HCT116 (cell line): ENCODE measurements at regions not wholly inside any gene's neighbourhood (a gene's known extent, or its start where the extent isn't known, plus 50 kb on each side); places are given as distances from the start of the nearest gene placed in this dataset.

Experiments used
- ATAC-seq: fragments of 200-7000 bp; cut with Tn5 transposase; 2 replicates; pipeline ENCODE4 v1.9.1; 2020; ENCODE audit warnings: mild to moderate bottlenecking, moderate library complexity
- BruUV-seq: library from RNA; stranded (reverse); fragments of 400-500 nt; replicated peaks from 2 replicates; lab custom pipeline; 2021; lab: Mats Ljungman, UMichigan
- CTCF ChIA-PET: fragments of 300-600 bp; sonication (Branson Sonifier 250); formaldehyde crosslinking; loops from one replicate; lab custom pipeline; 2021; ENCODE audit warnings: antibody characterized with exemption; lab: Charles Lee
- POLR2A ChIA-PET: fragments of 300-600, 350-600 bp; sonication (Branson Sonifier 250); formaldehyde crosslinking; loops from one replicate; lab custom pipeline; 2021; ENCODE audit warnings: antibody characterized with exemption; lab: Charles Lee
- RAD21 ChIA-PET, 2 experiments: fragments of 300-600 bp; sonication (Branson Sonifier 250); formaldehyde crosslinking; loops; one replicate each; lab custom pipeline; 2023; ENCODE audit warnings: low total read pairs in 2 of 2; ENCODE audit not compliant: uncharacterized antibody in 2 of 2, unreplicated experiment in 2 of 2, low non-redundant PET in 1 of 2; lab: Charles Lee
- DNase-seq: peaks from one replicate; pipeline ENCODE4 v3.0.0-alpha.2; 2010; ENCODE audit warnings: low read depth, low spot score
- H2AFZ ChIP-seq: fragments of 200-600 bp; shearing (Covaris generic), sonication (generic); 2 replicates; pipeline ENCODE4 v1.6.1; 2017; ENCODE audit warnings: low read depth, mixed run types, mixed read lengths, antibody characterized with exemption, low read length; ENCODE audit not compliant: poor library complexity, severe bottlenecking
- H3K27ac ChIP-seq: 2 replicates; pipeline ENCODE4 v1.5.1; 2012; ENCODE audit warnings: low read depth, low read length
- H3K27me3 ChIP-seq: fragments of 200-600 bp; sonication (generic); 2 replicates; pipeline ENCODE4 v1.6.1; 2016; ENCODE audit warnings: mixed run types, low read length, mixed read lengths; ENCODE audit not compliant: insufficient read depth
- H3K36me3 ChIP-seq, 2 experiments: fragments of 200-500 bp in 1 of 2; fragments of 200-600 bp in 1 of 2; sonication (Bioruptor generic) in 1 of 2; sonication (generic) in 1 of 2; 2 replicates each; pipeline versions ENCODE4 v1.5.1 to v1.6.1; 2014 to 2016; ENCODE audit warnings: low read length in 2 of 2, inconsistent platforms in 1 of 2, mixed read lengths in 1 of 2, mixed run types in 1 of 2; ENCODE audit not compliant: insufficient read depth in 2 of 2, control insufficient read depth in 1 of 2
- H3K4me1 ChIP-seq, 2 experiments: fragments of 200-600 bp in 1 of 2; sonication (generic) in 1 of 2; 2 replicates each; pipeline versions ENCODE4 v1.5.1 to v1.6.1; 2012 to 2017; ENCODE audit warnings: low read length in 2 of 2, inconsistent platforms in 1 of 2, mild to moderate bottlenecking in 1 of 2, mixed read lengths in 1 of 2, mixed run types in 1 of 2, moderate library complexity in 1 of 2; ENCODE audit not compliant: insufficient read depth in 2 of 2, control insufficient read depth in 1 of 2
- H3K4me2 ChIP-seq: fragments of 200-600 bp; sonication (generic); 2 replicates; pipeline ENCODE4 v1.6.1; 2017; ENCODE audit warnings: mixed run types, low read length, mixed read lengths
- H3K4me3 ChIP-seq, 2 experiments: fragments of 200-600 bp in 1 of 2; sonication (generic) in 1 of 2; replicated peaks in 1 of 2; 2 replicates each; pipeline ENCODE4 v1.5.1; 2011 to 2016; ENCODE audit warnings: low read length in 2 of 2, control low read depth in 1 of 2, low read depth in 1 of 2, mild to moderate bottlenecking in 1 of 2, mixed read lengths in 1 of 2, mixed run types in 1 of 2
- H3K79me2 ChIP-seq: fragments of 200-600 bp; sonication (generic); 2 replicates; pipeline ENCODE4 v1.6.1; 2017; ENCODE audit warnings: mild to moderate bottlenecking, mixed run types, low read length, moderate library complexity, mixed read lengths; ENCODE audit not compliant: insufficient read depth
- H3K9ac ChIP-seq: fragments of 200-600 bp; sonication (generic); 2 replicates; pipeline ENCODE4 v1.6.1; 2016; ENCODE audit warnings: low read length, mixed read lengths
- H3K9me2 ChIP-seq: fragments of 200-600 bp; sonication (generic), shearing (Covaris generic); 2 replicates; pipeline ENCODE4 v1.6.1; 2017; ENCODE audit warnings: mixed run types, mild to moderate bottlenecking, moderate library complexity; ENCODE audit not compliant: insufficient read depth
- H3K9me3 ChIP-seq, 2 experiments: fragments of 200-500 bp in 1 of 2; fragments of 200-600 bp in 1 of 2; sonication (Bioruptor generic) in 1 of 2; sonication (generic) in 1 of 2; 2 replicates each; pipeline ENCODE4 v1.6.1; 2014 to 2017; ENCODE audit warnings: low read length in 2 of 2, mixed read lengths in 2 of 2, inconsistent platforms in 1 of 2, low read depth in 1 of 2, mild to moderate bottlenecking in 1 of 2, mixed run types in 1 of 2, moderate library complexity in 1 of 2; ENCODE audit not compliant: control insufficient read depth in 1 of 2, insufficient read depth in 1 of 2
- H4K20me1 ChIP-seq: fragments of 200-600 bp; sonication (generic), shearing (Covaris generic); 2 replicates; pipeline ENCODE4 v1.6.1; 2017; ENCODE audit warnings: mixed run types, mild to moderate bottlenecking, moderate library complexity; ENCODE audit not compliant: insufficient read depth
- TCF7L2 ChIP-seq: IDR thresholded peaks from 2 replicates; pipeline ENCODE4 v1.7.0; 2011; ENCODE audit warnings: borderline replicate concordance, inconsistent platforms; ENCODE audit not compliant: insufficient read depth, insufficient read length; ENCODE audit errors: extremely low read depth
- intact Hi-C: fragments of 100-400 bp; cut with micrococcal nuclease; formaldehyde crosslinking; loops from 2 replicates; pipeline ENCODE4 v1.10.0; 2022
- TF ChIP-seq, protein P1 (sequence below): IDR thresholded peaks from 2 replicates; pipeline ENCODE4 v1.6.1; 2012
- TF ChIP-seq, protein P2 (sequence below): IDR thresholded peaks from 2 replicates; pipeline ENCODE4 v1.6.1; 2011; ENCODE audit warnings: mild to moderate bottlenecking, low read length, moderate library complexity; ENCODE audit not compliant: insufficient replicate concordance; ENCODE audit errors: extremely low read depth

DNA sequence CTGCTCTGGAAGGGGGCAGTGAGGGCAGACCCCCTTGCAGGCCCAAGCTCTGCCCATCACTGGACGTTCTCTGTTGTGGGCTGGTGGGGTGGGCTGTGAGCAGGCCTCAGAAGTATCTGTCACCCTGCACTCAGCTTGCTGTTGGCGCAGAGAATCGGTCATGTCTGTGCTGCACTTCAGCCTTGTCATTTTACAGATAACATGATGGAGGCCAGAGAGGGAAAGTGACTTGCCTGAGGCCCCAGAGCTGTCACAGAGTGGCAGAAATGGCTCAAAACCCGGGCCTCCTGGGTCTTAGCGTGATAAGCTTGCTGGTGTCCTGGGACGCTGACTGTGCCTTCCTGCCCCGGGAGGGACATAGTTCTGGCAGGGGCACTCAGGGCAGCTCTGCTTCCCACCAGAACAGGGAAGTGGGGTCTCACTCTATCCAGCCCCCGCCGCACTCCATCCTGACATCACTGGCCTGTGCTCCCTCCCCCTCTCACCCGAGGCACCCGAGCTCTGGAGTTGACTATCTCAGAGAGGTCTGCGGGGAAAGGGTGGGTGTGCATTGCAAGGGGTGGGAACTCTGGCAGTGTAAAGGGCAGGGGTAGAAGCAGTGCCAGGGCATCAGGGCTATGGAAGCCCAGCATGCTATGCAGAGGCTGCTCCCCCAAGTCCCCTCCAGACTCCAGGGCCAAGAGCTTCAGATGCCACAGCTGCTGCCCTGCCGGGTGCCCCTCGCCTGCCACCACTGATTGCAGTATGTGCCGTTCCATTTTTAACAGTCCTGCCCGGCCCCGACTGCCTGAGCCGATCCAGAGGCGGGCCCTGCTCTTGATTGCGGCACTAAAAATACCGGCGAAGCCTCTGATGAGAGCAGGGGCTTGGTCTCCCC, 50.4 kb upstream of the NECTIN1 start:
- ChIA-PET CTCF (no interaction called here), RAD21 (no interaction called here), POLR2A (no interaction called here)
- TF ChIP-seq, protein P1, sequence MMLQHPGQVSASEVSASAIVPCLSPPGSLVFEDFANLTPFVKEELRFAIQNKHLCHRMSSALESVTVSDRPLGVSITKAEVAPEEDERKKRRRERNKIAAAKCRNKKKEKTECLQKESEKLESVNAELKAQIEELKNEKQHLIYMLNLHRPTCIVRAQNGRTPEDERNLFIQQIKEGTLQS = no peak
- TF ChIP-seq TCF7L2 = no peak
- TF ChIP-seq, protein P2, sequence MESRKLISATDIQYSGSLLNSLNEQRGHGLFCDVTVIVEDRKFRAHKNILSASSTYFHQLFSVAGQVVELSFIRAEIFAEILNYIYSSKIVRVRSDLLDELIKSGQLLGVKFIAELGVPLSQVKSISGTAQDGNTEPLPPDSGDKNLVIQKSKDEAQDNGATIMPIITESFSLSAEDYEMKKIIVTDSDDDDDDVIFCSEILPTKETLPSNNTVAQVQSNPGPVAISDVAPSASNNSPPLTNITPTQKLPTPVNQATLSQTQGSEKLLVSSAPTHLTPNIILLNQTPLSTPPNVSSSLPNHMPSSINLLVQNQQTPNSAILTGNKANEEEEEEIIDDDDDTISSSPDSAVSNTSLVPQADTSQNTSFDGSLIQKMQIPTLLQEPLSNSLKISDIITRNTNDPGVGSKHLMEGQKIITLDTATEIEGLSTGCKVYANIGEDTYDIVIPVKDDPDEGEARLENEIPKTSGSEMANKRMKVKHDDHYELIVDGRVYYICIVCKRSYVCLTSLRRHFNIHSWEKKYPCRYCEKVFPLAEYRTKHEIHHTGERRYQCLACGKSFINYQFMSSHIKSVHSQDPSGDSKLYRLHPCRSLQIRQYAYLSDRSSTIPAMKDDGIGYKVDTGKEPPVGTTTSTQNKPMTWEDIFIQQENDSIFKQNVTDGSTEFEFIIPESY = no peak
- no peak for DNase-seq
- H3K27ac ChIP-seq = no peak overlapping the region
- H3K4me1 ChIP-seq = peaks cover 0 to 7% of the 10 kb centered on the region in 2 experiments; a peak in 2 of 4 replicates
- no peak overlapping the region for H3K4me2 ChIP-seq
- H3K4me3 ChIP-seq = no peak overlapping the region
- BruUV-seq = no TSS peak
- peaks cover 35% of the 10 kb centered on the region for H3K27me3 ChIP-seq
- no peaks in the 10 kb centered on the region for H3K36me3 ChIP-seq
- H3K9ac ChIP-seq = no peak overlapping the region
- no peak for ATAC-seq
- H3K9me2 ChIP-seq = no peaks in the 10 kb centered on the region
- no peaks in the 10 kb centered on the region for H3K79me2 ChIP-seq
- H4K20me1 ChIP-seq = no peaks in the 10 kb centered on the region
- intact Hi-C loops = no loop called here
- H2AFZ ChIP-seq = no peak overlapping the region
- no peaks in the 10 kb centered on the region for H3K9me3 ChIP-seq
